Embryonic facial prominence (tissue), 1 donor: ENCODE measurements at regions not wholly inside any gene's neighbourhood (a gene's known extent, or its start where the extent isn't known, plus 50 kb on each side); places are given as distances from the start of the nearest gene placed in this dataset.

Source experiments
- DNase-seq: peaks from one replicate; pipeline ENCODE4 v3.0.0-alpha.2; 2016; ENCODE audit errors: extremely low spot score

DNA sequence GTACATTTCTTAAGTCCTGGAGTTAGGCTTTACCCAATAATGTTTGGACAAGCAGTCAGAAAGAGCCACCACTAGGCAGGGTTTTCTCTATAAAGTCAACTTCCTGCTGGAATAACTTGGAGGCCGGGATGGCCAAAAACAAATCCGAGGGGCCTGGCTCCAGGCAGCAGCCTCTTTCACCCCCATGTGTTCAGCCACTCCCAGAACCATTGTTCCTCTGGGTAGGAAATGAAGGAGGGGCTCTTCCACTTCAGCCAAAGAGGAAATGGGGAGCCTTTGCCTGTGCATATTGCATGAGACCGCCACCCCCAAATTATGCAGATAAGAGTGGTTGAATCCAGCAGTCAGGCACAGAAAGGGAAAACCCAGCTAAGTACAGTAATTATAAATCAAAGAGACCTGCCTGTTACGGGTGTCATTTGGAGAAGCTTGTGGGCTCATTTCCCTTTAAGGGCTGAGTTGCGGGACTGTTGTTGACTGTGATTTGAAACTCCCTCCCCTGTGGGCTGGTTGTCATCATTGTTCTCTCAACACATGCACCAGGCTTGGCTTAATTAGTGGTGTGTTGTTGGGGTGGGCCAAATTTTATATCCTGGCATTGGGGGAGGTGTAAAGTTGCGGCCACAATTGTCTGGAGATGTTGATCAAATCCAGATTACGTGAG, 212.8 kb upstream of the SOX11 start:
- DNase-seq: no peak

DNA sequence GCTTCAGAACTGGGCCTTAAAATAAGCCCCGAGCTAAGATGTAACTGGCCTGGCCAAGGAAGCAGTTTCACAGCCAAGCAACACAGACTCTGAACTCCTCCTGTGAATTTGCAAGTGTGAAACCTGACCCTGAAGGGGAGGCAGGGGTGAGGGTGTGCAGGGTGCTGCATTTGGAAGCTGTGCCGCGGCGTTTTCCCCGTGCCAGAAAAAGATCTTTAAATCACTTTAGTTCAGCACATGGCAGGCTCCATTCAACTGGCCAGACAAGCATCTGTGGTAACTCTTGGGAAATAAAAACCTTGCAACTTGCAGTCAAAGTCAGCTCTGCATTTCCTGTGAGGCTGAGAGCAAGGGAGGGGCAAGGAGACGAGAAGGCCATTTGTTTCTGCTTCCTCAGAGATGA, 209.3 kb upstream of the SOX11 start:
- DNase-seq: no peak

DNA sequence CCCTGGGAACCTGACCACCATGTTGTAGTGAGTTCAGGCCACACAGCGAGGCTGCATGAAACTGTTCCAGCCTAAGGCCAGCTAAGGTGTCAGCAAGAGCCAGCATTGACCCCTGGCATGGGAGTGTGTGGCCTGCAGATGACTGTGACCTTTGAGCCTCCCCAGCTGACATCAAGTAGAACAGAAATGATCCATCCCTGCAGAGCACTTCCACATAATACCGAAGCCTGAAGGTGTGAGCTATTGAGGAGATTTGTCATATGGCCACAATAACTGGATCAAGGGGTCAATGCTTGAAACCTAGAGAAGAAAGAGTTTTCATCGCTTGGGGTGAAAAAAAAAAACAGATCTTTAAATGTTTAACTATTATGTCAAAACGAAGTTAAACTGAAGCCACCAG, 207.3 kb upstream of the SOX11 start:
- no peak for DNase-seq

DNA sequence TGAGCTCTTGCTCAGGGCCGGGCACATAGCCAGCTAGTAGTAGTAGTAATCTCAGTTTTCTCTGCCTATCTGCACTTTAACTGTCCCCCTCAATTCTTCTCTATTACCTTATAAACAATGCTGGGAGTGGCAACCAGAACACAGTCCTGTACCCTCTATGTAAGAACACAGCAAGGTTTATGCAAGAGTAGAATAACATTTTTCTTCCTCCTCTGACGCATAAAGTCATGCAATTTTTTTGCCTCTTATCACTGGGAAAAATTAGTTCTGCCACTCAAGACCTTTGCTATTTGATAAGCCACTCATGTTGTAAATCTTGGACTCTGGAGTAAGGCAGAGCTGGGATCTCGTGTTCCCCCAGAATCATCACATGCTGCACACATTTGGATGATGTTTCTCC, 200.7 kb upstream of the SOX11 start:
- DNase-seq: no peak

DNA sequence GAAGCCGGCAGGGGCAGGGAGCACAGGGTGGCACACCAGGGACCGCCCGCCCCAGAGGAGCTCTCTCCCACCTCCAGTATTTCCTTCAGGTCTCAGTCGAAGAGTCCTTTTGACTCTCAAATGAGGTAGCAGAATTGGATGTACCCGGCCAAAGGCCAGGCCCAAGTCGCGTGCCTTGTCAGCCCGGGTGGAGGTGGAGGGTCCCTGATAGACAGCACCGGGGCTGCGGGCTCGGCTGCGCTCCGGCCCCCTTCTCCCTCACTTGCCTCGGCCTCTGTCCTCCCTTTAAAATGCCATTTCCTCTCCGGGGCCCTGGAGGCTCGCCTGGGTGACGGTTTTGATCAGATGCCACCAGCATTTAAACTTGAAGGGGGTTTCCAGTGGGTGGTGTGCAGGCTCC, 198.9 kb upstream of the SOX11 start:
- no peak for DNase-seq

DNA sequence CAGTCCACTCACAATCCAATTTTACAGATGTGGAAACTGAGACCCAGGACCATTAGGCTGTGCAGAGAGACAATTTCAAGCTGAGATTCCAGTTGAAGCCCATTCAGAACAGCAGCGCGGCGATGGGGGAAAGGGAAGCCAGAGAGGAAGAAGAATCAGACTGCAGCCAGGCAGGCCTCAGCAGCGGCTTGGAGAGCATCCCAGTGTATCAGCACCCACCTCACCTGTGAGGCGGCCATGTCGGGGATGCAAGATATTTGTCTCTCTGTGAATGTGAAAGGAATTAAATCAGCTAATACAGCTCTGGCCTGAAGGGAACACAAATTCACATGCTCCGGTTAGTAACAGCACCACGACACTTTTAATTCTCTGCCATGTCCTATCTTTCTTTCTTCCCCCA, 198.0 kb upstream of the SOX11 start:
- DNase-seq: no peak

DNA sequence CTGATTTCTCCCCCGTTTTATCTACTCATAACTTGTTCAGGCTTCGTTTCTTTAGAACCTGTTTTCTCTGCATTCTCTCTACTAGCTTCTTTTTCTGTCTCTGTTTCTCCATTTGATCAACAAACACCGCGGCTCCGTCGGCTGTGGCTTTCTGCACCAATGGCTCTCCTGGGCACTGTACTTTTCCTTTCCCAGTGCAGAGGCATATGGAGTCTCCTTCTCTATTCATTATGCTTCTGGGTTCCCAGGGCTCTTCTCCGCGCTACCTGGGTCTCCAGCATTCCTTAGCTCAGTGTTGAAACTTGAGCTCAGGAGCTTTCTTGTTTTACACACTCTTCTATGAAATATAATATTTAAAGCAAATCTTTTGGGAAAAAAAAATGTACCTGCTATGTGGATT, 196.6 kb upstream of the SOX11 start:
- no peak for DNase-seq

DNA sequence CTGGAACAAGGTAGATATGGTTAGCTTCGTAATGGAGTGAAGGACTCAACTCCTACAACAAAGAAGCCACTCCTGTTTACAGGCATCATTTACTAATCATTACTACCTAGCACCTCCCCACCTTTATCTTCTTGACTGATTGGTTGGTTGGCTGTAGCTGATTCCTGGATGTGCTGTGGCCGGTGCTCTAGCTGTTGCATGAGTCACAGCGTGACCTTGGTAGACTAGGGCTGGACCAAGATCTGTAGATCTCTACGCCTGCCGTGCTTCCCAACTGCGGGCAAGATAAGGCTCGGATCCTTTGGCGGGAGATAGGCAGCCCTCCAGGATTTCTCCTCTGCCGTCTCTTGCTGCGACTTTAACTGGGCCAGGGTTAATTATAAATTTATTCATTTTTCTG, 194.3 kb upstream of the SOX11 start:
- no peak for DNase-seq

DNA sequence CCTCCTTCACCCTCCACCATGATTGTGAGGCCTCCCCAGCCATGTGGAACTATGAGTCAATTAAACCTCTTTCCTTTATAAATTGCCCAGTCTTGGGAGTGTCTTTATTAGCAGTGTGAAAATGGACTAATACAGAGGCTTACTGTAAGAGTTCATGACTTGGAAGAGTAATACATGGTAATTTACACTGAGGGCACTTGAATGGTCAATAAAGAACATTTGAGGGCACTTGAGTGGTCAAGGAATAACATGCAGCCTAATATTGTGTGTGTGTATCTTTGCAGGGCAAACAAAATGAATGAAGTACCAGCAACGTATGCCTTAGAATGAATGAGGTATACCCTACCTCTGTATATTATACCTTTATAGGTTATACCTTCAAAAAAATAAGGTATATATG, 190.4 kb upstream of the SOX11 start:
- no peak for DNase-seq

DNA sequence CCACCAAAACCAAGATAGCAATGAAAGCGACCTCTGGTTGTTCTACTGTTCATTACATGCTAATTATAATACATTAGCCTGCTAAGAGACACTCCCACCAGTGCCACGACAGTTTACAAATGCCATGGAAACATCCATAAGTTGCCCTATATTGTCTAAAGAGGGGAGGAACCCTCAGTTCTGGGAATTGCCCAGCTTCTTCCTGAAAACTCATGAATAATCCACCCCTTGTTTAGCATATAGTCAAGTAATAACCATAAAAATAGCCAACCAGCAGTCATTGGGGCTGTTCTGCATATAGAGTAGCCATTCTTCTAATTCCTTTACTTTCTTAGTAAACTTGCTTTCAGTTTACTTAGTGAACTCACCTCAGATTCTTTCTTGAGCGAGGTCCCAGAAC, 189.8 kb upstream of the SOX11 start:
- DNase-seq: no peak

DNA sequence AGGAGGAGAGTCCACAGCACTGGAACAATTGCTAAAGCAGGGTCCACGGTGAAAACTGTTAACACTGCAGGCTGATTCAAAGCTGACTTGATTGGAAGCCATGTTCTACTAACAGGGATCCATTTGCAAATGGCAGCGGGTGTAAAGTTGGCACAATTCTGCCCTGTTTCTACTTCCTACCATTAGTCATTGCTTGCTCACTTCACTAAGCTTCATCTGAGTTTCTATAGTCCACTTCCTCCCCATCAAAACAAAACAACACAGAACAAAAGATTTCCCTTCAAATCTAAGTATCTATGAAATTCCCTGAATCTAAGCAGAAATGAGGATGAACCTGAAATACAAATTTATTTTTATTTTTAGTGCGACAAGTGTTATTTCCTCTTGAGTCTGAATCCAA, 187.4 kb upstream of the SOX11 start:
- no peak for DNase-seq

DNA sequence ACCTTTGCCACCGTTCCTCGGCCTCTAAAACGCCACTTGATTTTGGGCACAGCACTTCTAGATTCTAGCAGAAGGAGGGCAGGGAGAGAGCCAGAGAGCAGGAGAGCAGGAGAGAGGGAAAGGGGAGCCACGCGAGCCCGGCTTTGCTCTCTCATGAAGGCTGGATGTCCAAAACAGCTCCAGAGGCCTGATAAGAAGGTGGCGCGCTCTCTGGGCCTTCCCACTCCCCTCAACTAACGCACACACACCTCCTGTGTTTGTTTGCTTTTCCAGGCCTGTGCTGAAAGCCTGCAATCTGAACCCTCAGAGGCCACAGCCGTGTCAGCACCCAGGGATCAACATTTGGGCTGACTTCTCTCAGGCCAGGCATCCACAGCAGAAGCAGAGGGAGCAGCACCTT, 184.8 kb upstream of the SOX11 start:
- DNase-seq: no peak

DNA sequence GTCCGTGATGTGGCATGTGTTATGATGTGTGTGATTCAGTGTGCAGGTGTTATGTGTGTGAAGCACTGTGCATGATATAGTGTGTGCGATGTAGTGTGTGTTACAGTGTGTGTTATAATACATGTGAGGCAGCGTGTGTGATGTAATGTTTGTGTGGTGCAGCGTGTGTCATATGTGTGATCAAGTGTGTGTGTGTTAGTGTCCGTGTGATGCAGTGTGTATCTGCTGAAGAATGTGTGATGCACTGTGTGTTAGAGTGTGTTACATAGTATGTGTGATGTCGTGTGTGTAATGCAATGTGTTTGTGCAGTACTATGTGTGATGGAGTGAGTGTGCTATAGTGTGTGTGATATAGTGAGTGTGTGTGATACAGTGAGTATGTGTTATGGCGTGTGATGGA, 182.8 kb upstream of the SOX11 start:
- no peak for DNase-seq

DNA sequence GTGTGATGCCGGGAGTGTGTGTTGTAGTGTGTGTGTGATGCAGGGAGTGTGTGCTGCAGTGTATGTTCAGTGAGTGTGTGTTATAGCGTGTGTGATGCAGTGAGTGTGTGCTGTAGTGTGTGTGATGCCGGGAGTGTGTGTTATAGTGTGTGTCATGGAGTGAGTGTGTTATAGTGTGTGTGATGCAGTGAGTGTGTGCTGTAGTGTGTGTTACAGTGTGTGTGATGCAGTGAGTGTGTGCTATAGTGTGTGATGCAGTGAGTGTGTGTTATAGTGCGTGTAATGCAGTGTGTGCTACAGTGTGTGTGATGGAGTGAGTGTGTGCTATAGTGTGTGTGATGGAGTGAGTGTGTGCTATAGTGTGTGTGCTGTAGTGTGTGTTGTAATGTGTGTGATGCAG, 182.1 kb upstream of the SOX11 start:
- no peak for DNase-seq

DNA sequence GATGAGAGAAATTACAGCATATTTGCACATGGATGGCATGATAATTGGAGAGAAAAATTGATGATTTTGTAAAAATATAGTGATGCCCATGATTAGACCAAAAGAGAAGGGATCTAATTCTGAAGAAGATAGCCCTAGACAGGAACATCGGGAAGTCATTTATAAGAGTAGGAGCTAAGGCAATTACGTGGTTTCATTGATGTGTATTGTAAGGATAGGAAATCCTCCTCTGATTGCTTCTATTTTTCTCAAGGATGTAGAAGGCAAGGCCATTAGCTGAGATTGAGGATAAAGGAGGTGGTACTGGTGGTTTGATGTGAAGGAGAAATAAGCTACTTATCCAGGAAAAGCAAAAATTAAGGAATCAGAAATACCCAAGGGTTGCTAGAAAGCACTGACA, 176.5 kb upstream of the SOX11 start:
- no peak for DNase-seq

DNA sequence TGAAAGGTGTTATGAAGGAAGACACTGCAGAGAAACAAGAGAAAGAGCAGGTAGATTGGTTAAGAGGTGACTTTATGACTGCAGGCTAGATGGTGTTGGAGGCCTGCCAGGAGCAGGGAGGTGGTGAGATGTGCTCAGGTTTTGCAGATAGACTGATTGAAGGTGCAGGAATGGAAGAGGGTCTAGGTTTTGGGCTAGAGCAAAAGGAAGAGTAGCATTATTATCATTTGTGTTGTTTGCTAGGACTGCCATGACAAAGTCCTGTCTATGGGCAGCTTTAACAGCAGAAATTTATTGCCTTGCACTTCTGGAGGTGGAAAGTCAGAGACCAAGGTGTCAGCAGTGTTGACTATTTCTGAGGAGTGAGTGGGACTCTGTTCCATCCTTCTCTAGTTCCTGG, 172.9 kb upstream of the SOX11 start:
- no peak for DNase-seq

DNA sequence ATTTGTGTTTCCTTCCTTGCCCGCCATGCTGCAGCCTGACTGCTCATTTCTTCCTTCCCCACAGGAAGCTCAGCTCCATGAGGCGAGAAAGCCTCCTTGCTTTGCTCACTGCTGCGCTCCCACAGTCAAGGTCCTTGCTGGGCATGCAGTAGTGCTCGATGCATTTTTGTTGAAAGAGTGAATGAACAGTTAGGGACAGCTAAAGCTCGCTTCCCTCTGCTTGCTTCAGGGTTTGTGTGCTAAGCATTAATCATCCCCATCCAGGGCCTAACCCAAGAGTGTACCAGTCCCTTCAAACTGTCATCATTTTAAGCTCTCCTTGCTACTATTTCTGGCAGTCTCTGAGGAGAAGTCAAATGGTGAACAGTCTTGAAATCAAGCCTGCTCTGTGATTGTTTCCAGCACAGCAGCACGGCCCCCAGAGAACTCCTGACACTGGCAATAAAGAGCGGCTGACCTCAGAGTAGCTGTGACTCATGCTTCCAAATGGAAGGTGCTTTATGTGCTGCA, 171.7 kb upstream of the SOX11 start:
- DNase-seq: no peak

DNA sequence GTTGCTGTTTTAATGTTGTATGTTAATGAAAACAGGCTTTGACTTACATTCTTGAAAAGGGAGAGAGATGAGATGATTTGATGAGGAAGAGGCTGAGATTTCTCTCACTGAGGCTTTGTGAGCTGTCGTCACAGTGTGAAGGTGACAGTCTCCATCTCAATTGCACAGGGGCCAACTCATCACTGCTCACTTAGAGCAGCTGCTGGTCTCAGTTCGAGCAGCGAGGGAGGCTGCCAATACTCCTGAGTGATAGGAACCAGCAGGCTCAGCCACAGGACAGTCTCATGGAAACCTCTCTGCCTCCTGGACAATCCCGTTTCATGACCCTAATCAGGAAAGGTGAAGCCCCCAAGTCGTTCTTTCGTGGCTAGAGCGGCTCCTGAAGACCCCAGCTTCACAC, 170.7 kb upstream of the SOX11 start:
- DNase-seq: no peak

DNA sequence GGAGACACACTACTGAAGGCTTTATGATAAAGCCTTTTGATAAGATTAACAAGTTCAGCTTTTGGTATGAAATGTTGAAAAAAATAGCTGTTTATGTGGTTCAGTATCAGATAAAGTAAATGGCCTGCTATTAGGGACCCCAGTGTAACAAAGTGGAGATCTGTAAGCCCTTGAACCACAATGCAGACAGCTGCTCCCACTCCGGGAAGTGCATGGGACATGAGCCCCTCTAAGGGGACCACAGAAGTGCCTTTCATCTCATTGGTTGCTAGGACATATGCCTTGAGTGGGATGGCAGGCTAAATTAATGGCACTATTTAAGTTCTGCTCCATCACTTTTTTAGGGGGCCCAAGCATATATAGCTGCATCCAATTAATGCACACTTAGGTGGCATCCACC, 167.6 kb upstream of the SOX11 start:
- no peak for DNase-seq

DNA sequence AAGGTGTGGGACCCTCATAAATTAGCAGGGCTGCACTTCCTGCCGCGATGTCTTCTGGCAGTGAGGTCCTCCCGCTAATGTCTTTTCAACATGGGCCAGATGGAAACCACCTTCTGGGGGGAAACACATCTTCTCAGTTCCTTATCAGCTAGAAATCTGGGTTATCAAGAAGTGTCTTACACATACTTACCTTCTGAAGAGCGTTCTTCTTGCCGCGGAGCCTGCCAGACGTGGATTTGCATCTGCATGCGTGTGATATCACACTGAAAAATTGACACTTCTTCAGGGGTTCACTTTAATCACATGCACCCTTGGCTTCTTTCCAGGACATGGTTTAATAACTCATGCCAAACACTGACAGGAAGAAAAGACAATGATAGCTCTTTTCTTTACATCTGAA, 163.5 kb upstream of the SOX11 start:
- DNase-seq: no peak

DNA sequence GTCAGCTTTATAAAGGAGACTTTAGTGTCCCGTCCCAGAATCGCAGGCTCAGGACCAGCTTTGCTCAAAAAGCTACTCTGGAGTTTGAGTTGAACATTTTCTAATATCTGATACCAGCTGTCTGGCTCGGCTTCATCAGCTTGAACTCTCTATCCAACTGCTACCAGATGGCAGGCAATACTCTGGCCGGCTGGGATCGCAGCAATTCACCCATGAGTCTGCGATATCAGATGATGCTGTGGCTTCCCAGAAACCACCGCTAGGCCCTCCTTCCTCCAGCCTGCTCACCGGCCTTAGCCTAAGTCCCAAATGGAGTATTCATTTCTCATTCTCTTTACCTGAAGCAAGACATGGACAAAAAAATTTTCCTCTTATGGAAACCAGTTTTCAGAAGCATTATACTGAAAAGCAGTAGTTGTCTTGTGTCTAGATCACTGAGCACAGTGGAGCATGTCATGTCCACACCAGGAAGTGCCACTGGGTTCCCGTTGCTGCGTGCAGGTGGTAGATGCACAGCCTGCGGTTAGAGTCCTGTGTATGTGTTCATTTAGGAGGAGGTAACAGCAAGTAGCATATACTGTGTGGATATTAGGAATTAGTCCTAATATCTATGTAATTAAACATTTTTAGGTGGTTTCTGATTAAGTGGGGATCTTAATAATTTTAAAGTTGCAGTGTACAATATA, 162.0 kb upstream of the SOX11 start:
- no peak for DNase-seq

DNA sequence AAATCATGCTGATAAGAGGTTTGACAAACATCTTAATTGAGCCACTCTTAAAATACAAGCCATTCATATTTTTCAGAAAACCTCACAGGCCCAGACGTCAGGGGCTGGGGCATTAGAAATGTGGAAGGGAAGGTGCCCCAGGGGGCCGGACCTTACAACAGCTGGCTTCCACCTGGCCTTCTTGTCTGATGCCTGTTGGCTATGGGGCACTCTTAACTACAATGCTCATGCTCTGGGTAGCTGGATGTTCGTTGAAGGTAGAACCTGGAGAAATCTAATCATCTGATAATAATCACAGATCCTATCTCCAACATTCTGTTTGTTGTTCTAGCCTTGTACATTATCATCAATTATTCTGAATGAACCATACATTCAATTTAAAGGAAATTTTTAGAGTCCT, 156.9 kb upstream of the SOX11 start:
- no peak for DNase-seq

DNA sequence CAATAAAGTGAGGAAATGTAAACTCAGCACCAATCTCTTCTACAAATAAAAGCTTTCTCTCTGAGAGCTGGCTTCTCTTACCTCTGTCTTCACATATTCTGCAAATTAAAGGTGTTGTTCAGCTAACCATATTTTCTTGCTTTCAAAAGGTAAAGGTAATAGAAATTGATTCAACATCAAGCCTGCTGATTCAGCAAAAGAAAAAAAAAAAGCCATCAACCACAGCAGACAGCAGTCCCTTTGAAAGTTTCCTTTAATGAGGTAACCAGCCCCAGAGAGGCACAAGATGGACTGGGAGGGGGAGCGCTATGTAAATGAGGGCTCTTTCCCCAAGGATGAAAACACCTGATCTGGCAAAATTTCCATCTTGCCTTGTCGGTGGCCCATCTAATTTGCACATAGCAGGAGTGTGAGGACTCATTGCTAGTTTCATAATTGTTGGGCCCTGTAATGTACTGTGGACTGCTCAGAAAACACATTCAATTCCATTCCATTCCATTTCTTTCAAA, 154.9 kb upstream of the SOX11 start:
- DNase-seq: no peak

DNA sequence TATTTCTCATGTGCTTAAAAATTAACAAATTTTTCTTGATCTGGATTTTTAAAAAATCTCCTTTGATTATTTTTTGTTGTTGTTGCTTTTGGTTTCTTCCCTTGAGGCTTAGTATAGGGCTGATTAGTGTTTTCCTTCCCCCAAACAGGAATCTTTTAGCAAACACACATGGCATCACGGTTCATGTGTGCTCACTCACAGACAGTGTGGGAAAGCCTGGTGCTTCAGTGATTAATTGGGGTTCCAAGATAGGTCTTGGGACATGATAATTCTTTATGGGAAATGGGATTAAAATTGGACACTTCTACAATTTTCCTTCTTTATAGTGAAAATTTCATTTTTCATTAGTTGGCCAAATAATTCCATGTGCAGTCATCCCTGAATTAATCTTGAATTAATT, 153.9 kb upstream of the SOX11 start:
- DNase-seq: no peak
